GM13976 (cell line): ENCODE measurements at regions not wholly inside any gene's neighbourhood (a gene's known extent, or its start where the extent isn't known, plus 50 kb on each side); places are given as distances from the start of the nearest gene placed in this dataset.

Source experiments
- DNase-seq: peaks from one replicate; pipeline ENCODE4 v3.0.0; 2012; ENCODE audit warnings: low spot score
- in situ Hi-C: fragments of 300-500 bp; cut with MboI; formaldehyde crosslinking; loops from one replicate; pipeline ENCODE4 v1.12.0; 2022; ENCODE audit warnings: low sequenced_read_pairs, mixed read lengths, inconsistent platforms; ENCODE audit not compliant: unreplicated experiment
- TF ChIP-seq, protein P1 (sequence below): IDR thresholded peaks from 2 replicates; pipeline ENCODE4 v1.5.1; 2012; ENCODE audit warnings: borderline replicate concordance, mild to moderate bottlenecking; ENCODE audit not compliant: insufficient read depth; ENCODE audit errors: extremely low read depth, missing control alignments, control extremely low read depth

DNA sequence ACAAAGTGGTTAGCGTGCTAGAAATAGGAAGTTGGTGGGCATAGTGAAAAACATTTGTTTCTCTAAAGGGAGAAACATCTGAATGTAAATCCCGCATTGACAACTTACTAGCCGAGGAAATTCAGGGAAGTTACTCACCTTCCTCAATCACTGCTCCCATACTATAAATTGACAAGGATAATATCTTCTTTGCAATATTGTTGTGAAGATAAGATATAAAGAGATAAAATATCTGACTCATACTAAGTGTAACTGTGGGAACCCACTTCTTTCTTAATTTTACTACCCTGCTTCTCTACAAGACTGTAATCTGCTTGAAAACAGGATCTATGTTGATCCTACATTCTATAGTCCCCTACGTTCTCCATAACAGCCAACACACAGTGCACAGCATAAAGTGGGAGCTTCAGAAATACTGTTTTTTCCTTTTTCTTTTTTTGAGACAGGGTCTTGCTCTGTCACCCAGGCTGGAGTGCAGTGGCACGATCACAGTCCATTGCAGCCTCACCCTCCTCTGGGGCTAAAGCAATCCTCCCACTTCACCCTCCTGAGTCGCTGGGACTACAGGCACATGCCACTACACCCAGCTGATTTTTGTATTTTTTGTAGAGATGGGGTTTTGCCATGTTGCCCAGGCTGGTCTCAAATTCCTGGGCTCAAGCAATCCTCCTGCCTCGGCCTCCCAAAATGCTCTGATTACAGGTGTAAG lies 57.4 kb upstream of the C1orf21 start:
- TF ChIP-seq, protein P1, sequence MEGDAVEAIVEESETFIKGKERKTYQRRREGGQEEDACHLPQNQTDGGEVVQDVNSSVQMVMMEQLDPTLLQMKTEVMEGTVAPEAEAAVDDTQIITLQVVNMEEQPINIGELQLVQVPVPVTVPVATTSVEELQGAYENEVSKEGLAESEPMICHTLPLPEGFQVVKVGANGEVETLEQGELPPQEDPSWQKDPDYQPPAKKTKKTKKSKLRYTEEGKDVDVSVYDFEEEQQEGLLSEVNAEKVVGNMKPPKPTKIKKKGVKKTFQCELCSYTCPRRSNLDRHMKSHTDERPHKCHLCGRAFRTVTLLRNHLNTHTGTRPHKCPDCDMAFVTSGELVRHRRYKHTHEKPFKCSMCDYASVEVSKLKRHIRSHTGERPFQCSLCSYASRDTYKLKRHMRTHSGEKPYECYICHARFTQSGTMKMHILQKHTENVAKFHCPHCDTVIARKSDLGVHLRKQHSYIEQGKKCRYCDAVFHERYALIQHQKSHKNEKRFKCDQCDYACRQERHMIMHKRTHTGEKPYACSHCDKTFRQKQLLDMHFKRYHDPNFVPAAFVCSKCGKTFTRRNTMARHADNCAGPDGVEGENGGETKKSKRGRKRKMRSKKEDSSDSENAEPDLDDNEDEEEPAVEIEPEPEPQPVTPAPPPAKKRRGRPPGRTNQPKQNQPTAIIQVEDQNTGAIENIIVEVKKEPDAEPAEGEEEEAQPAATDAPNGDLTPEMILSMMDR: no peak
- in situ Hi-C loops: no loop called here
- no peak for DNase-seq

GRCh38 chr1:184329962-184330868 lies 56.6 kb upstream of the C1orf21 start:
- TF ChIP-seq, protein P1: no peak
- in situ Hi-C loops: no loop called here
- DNase-seq: no peak

- TF ChIP-seq, protein P1: no peak
- in situ Hi-C loops: no loop called here
- no peak for DNase-seq
These were observed 56.0 kb upstream of the C1orf21 start for GRCh38 chr1:184330875-184331274.
